HUES48 (cell line): ENCODE measurements at regions not wholly inside any gene's neighbourhood (a gene's known extent, or its start where the extent isn't known, plus 50 kb on each side); places are given as distances from the start of the nearest gene placed in this dataset.
"Not testable (repeated sequence)": the region's sequence is repeated elsewhere in the genome, so short reads cannot be mapped to it uniquely, and the experiment has no call there.

Experiments used
- H3K27ac ChIP-seq: one replicate; pipeline ENCODE4 v1.7.0; 2013; ENCODE audit warnings: low read depth, low read length, inconsistent platforms
- H3K27me3 ChIP-seq: 2 replicates; pipeline ENCODE4 v1.6.1; 2013; ENCODE audit warnings: mild to moderate bottlenecking, low read length; ENCODE audit not compliant: control insufficient read depth, insufficient read depth
- H3K36me3 ChIP-seq: 2 replicates; pipeline ENCODE4 v1.6.1; 2013; ENCODE audit warnings: low read length; ENCODE audit not compliant: control insufficient read depth, insufficient read depth
- H3K4me1 ChIP-seq: 2 replicates; pipeline ENCODE4 v1.6.1; 2013; ENCODE audit warnings: mild to moderate bottlenecking, low read length; ENCODE audit not compliant: control insufficient read depth, insufficient read depth
- H3K4me3 ChIP-seq: 2 replicates; pipeline ENCODE4 v1.5.1; 2013; ENCODE audit warnings: mild to moderate bottlenecking, low read depth, low read length
- H3K9ac ChIP-seq: 2 replicates; pipeline ENCODE4 v1.6.1; 2013; ENCODE audit warnings: mild to moderate bottlenecking, low read depth, low read length, moderate library complexity
- H3K9me3 ChIP-seq: 2 replicates; pipeline ENCODE4 v1.6.1; 2013; ENCODE audit warnings: low read length; ENCODE audit not compliant: control insufficient read depth, insufficient read depth

GRCh38 chr13:22937241-22937640 is 243.5 kb upstream of the SGCG start:
- no peak overlapping the region for H3K9ac ChIP-seq
- H3K27me3 ChIP-seq = no peaks in the 10 kb centered on the region
- no peaks in the 10 kb centered on the region for H3K4me1 ChIP-seq
- H3K36me3 ChIP-seq = no peaks in the 10 kb centered on the region
- H3K27ac ChIP-seq = no peak overlapping the region
- H3K4me3 ChIP-seq = no peak overlapping the region
- H3K9me3 ChIP-seq = no peaks in the 10 kb centered on the region

GRCh38 chr13:22937953-22938352 is 242.8 kb upstream of the SGCG start:
- Histone ChIP-seq H3K36me3 (no peaks in the 10 kb centered on the region), H3K4me1 (no peaks in the 10 kb centered on the region), H3K27ac (no peak overlapping the region), H3K9ac (no peak overlapping the region), H3K27me3 (no peaks in the 10 kb centered on the region), H3K4me3 (no peak overlapping the region), H3K9me3 (no peaks in the 10 kb centered on the region)

- H3K9me3 ChIP-seq = no peaks in the 10 kb centered on the region
- H3K27me3 ChIP-seq = no peaks in the 10 kb centered on the region
- H3K4me1 ChIP-seq = no peaks in the 10 kb centered on the region
- no peak overlapping the region for H3K27ac ChIP-seq
- no peak overlapping the region for H3K9ac ChIP-seq
- no peaks in the 10 kb centered on the region for H3K36me3 ChIP-seq
- H3K4me3 ChIP-seq = no peak overlapping the region
These were observed 242.2 kb upstream of the SGCG start for GRCh38 chr13:22938576-22938975.

GRCh38 chr13:22939157-22939556 is 241.6 kb upstream of the SGCG start:
- Histone ChIP-seq H3K9ac (no peak overlapping the region), H3K36me3 (no peaks in the 10 kb centered on the region), H3K4me3 (no peak overlapping the region), H3K4me1 (no peaks in the 10 kb centered on the region), H3K27ac (no peak overlapping the region), H3K27me3 (no peaks in the 10 kb centered on the region), H3K9me3 (no peaks in the 10 kb centered on the region)

GRCh38 chr13:22940090-22940710 is 240.6 kb upstream of the SGCG start:
- H3K27me3 ChIP-seq = no peaks in the 10 kb centered on the region
- no peak overlapping the region for H3K4me3 ChIP-seq
- no peaks in the 10 kb centered on the region for H3K4me1 ChIP-seq
- no peak overlapping the region for H3K27ac ChIP-seq
- no peak overlapping the region for H3K9ac ChIP-seq
- no peaks in the 10 kb centered on the region for H3K9me3 ChIP-seq
- no peaks in the 10 kb centered on the region for H3K36me3 ChIP-seq

GRCh38 chr13:22940736-22941135 is 240.0 kb upstream of the SGCG start:
- Histone ChIP-seq H3K4me1 (no peaks in the 10 kb centered on the region), H3K27me3 (no peaks in the 10 kb centered on the region), H3K36me3 (no peaks in the 10 kb centered on the region), H3K9me3 (no peaks in the 10 kb centered on the region), H3K4me3 (no peak overlapping the region), H3K27ac (no peak overlapping the region), H3K9ac (no peak overlapping the region)

GRCh38 chr13:22941495-22941894 is 239.3 kb upstream of the SGCG start:
- H3K9ac ChIP-seq, H3K27ac ChIP-seq, H3K9me3 ChIP-seq, H3K27me3 ChIP-seq, H3K4me1 ChIP-seq, H3K36me3 ChIP-seq, H3K4me3 ChIP-seq: not testable (repeated sequence)

GRCh38 chr13:22942831-22943230 is 237.9 kb upstream of the SGCG start:
- H3K9me3 ChIP-seq, H3K4me3 ChIP-seq: not testable (repeated sequence)

GRCh38 chr13:22944378-22944777 is 236.4 kb upstream of the SGCG start:
- Histone ChIP-seq H3K9ac (no peak overlapping the region), H3K27me3 (no peaks in the 10 kb centered on the region)

More at GRCh38 chr13:22942831-22943230, 237.9 kb upstream of the SGCG start:
- not testable (repeated sequence) for H3K4me1 ChIP-seq, H3K9ac ChIP-seq, H3K27me3 ChIP-seq, H3K36me3 ChIP-seq, H3K27ac ChIP-seq

GRCh38 chr13:22945321-22946226 is 235.2 kb upstream of the SGCG start:
- Histone ChIP-seq H3K36me3 (no peaks in the 10 kb centered on the region), H3K27ac (no peak overlapping the region), H3K27me3 (no peaks in the 10 kb centered on the region), H3K9ac (no peak overlapping the region), H3K4me1 (no peaks in the 10 kb centered on the region), H3K4me3 (no peak overlapping the region), H3K9me3 (no peaks in the 10 kb centered on the region; the same call in 1 of the 2 replicates)

More at GRCh38 chr13:22944378-22944777, 236.4 kb upstream of the SGCG start:
- Histone ChIP-seq H3K4me1 (no peaks in the 10 kb centered on the region), H3K27ac (no peak overlapping the region), H3K9me3 (no peaks in the 10 kb centered on the region; the same call in 1 of the 2 replicates), H3K36me3 (no peaks in the 10 kb centered on the region), H3K4me3 (no peak overlapping the region)

- Histone ChIP-seq H3K27ac (no peak overlapping the region), H3K27me3 (no peaks in the 10 kb centered on the region), H3K4me1 (no peaks in the 10 kb centered on the region), H3K4me3 (no peak overlapping the region), H3K9me3 (peaks cover 3% of the 10 kb centered on the region; the same call in 1 of the 2 replicates), H3K9ac (no peak overlapping the region), H3K36me3 (no peaks in the 10 kb centered on the region)
These were observed 232.4 kb upstream of the SGCG start for GRCh38 chr13:22948421-22948820.
